B cell (primary cell): ENCODE measurements at regions not wholly inside any gene's neighbourhood (a gene's known extent, or its start where the extent isn't known, plus 50 kb on each side); places are given as distances from the start of the nearest gene placed in this dataset.

ENCODE experiments used
- ATAC-seq: fragments of 200-7000 bp; cut with Tn5 transposase; one replicate; pipeline ENCODE4 v1.10.0; 2021; ENCODE audit warnings: low read depth, mild to moderate bottlenecking, moderate number of reproducible peaks, moderate library complexity
- CTCF ChIA-PET: fragments of 350-600 bp; sonication (Branson Sonifier 250); formaldehyde crosslinking; loops from one replicate; lab custom pipeline; 2021; ENCODE audit warnings: antibody characterized with exemption, inconsistent platforms; lab: Charles Lee
- POLR2A ChIA-PET: fragments of 350-600 bp; sonication (Branson Sonifier 250); formaldehyde crosslinking; loops from one replicate; lab custom pipeline; 2021; ENCODE audit warnings: antibody characterized with exemption; lab: Charles Lee
- DNase-seq: peaks from one replicate; pipeline ENCODE4 v3.0.0; 2013
- H2AFZ ChIP-seq: 2 replicates; pipeline ENCODE4 v1.6.1; 2012; ENCODE audit warnings: mild to moderate bottlenecking, low read depth, low read length; ENCODE audit not compliant: insufficient read depth, poor library complexity, severe bottlenecking
- H3K27ac ChIP-seq, 2 donors: 1 replicate in 1 of 2; 2 replicates in 1 of 2; pipeline ENCODE4 v1.5.1; 2012 to 2013; ENCODE audit warnings: low read length in 2 of 2, mild to moderate bottlenecking in 2 of 2, moderate library complexity in 1 of 2
- H3K27me3 ChIP-seq, 4 experiments: fragments of 200-600 bp in 1 of 4; sonication (generic) in 1 of 4; replicated peaks in 1 of 4; 1 replicate in 2 of 4; 2 replicates in 2 of 4; pipeline versions ENCODE4 v1.6.1 to v1.7.0; 2013 to 2016; ENCODE audit warnings: low read length in 3 of 4, mild to moderate bottlenecking in 2 of 4, mixed read lengths in 1 of 4, moderate library complexity in 1 of 4; ENCODE audit not compliant: insufficient read depth in 4 of 4, control insufficient read depth in 3 of 4; ENCODE audit errors: control extremely low read depth in 1 of 4
- H3K36me3 ChIP-seq, 2 experiments: replicated peaks in 1 of 2; 1 replicate in 1 of 2; 2 replicates in 1 of 2; pipeline versions ENCODE4 v1.6.1 to v1.7.1; 2013; ENCODE audit warnings: low read length in 1 of 2; ENCODE audit not compliant: insufficient read depth in 2 of 2, control insufficient read depth in 1 of 2; ENCODE audit errors: control extremely low read depth in 1 of 2, extremely low read depth in 1 of 2
- H3K4me1 ChIP-seq, 2 donors: fragments of 200-600 bp in 1 of 2; sonication (generic) in 1 of 2; 1 replicate in 1 of 2; 2 replicates in 1 of 2; pipeline versions ENCODE4 v1.5.1 to v1.6.1; 2013 to 2017; ENCODE audit warnings: low read length in 2 of 2; ENCODE audit not compliant: control insufficient read depth in 2 of 2, insufficient read depth in 2 of 2
- H3K4me2 ChIP-seq: replicated peaks from 2 replicates; pipeline ENCODE3; 2012; ENCODE audit warnings: mild to moderate bottlenecking, low read depth, low read length; ENCODE audit not compliant: poor library complexity, severe bottlenecking
- H3K4me3 ChIP-seq, 5 experiments: fragments of 200-600 bp in 1 of 5; sonication (generic) in 1 of 5; 1 replicate in 3 of 5; 2 replicates in 2 of 5; pipeline versions ENCODE4 v1.5.1 to v1.7.0; 2011 to 2016; ENCODE audit warnings: low read length in 4 of 5, mild to moderate bottlenecking in 4 of 5, low read depth in 2 of 5, control low read depth in 1 of 5, moderate library complexity in 1 of 5; ENCODE audit not compliant: insufficient read depth in 1 of 5; ENCODE audit errors: control extremely low read depth in 1 of 5, extremely low read depth in 1 of 5
- H3K79me2 ChIP-seq: fragments of 200-600 bp; sonication (generic); one replicate; pipeline ENCODE4 v1.6.0; 2016; ENCODE audit warnings: low read length; ENCODE audit not compliant: control insufficient read depth, insufficient read depth
- H3K9ac ChIP-seq: fragments of 200-600 bp; sonication (generic); 2 replicates; pipeline ENCODE4 v1.6.1; 2017; ENCODE audit warnings: mild to moderate bottlenecking, low read length, moderate library complexity
- H3K9me3 ChIP-seq, 3 donors: one replicate each; pipeline versions ENCODE4 v1.6.1 to v1.7.1; 2013; ENCODE audit warnings: low read length in 2 of 3; ENCODE audit not compliant: control insufficient read depth in 2 of 3, insufficient read depth in 1 of 3; ENCODE audit errors: control extremely low read depth in 1 of 3
- H4K20me1 ChIP-seq: 2 replicates; pipeline ENCODE4 v1.6.0; 2012; ENCODE audit warnings: mild to moderate bottlenecking, low read length; ENCODE audit not compliant: insufficient read depth, control insufficient read depth, poor library complexity, severe bottlenecking
- H3K27ac Mint-ChIP-seq: one replicate; pipeline ENCODE4 v1.8.0; 2021; ENCODE audit warnings: mixed read lengths
- H3K27me3 Mint-ChIP-seq: one replicate; pipeline ENCODE4 v1.8.0; 2021; ENCODE audit warnings: mixed read lengths
- H3K4me1 Mint-ChIP-seq: one replicate; pipeline ENCODE4 v1.8.0; 2021; ENCODE audit warnings: mixed read lengths
- H3K4me3 Mint-ChIP-seq: one replicate; pipeline ENCODE4 v1.8.0; 2021; ENCODE audit warnings: mixed read lengths
- H3K9me3 Mint-ChIP-seq: one replicate; pipeline ENCODE4 v1.8.0; 2022; ENCODE audit warnings: mixed read lengths; ENCODE audit not compliant: insufficient read depth
- CTCF ChIP-seq: fragments of 200-600 bp; IDR thresholded peaks from one replicate; pipeline ENCODE4 v1.8.0; 2022; ENCODE audit warnings: antibody characterized with exemption, mild to moderate bottlenecking
- EZH2 ChIP-seq: IDR thresholded peaks from 2 replicates; pipeline ENCODE4 v1.6.1; 2012; ENCODE audit warnings: borderline replicate concordance, low read depth, mild to moderate bottlenecking, moderate library complexity, low read length; ENCODE audit not compliant: insufficient read depth, poor library complexity, severe bottlenecking
- WGBS: methylation state at CpG from one replicate; pipeline ENCODE4 v1.1.5; 2013; ENCODE audit warnings: missing lambda C conversion rate; ENCODE audit not compliant: insufficient coverage; 5-methylcytosine and 5-hydroxymethylcytosine counted together
- intact Hi-C: fragments of 100-400 bp; cut with micrococcal nuclease; formaldehyde crosslinking; loops from one replicate; pipeline ENCODE4 v1.10.0; 2022

- intact Hi-C loops: no loop called here
- no peak for ATAC-seq
These were observed 76.6 kb upstream of the ZNF516 start for GRCh38 chr18:76571689-76572088.

DNA sequence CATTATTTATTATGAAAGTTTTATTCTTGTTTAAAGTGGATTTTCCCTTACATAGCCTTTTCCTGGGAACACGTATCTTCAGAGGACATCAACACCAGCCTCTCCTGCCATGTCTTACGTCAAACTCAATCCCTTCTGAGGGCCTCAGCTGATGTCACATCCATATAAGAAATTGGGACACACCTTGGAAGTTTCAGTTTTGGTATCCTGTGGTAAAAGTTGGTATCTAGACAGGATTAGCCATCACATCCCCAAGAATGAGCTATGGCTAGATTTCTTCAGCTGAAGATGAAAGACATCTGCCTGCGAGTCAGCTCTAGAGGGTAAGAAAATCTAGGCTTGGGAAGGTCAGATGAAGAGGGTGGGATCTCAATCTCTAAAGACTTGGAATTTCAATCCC lies 75.8 kb upstream of the ZNF516 start:
- no peaks in the 10 kb centered on the region for H3K27me3 ChIP-seq
- ChIA-PET CTCF (no interaction called here), POLR2A (no interaction called here)
- DNase-seq: no peak
- H3K36me3 ChIP-seq: no peaks in the 10 kb centered on the region
- H3K27ac Mint-ChIP-seq: no peak overlapping the region
- no peak for TF ChIP-seq CTCF
- TF ChIP-seq EZH2: no peak
- ATAC-seq: no peak
- no peak overlapping the region for H3K4me3 Mint-ChIP-seq
- no peak overlapping the region for H2AFZ ChIP-seq
- H3K4me1 Mint-ChIP-seq: no peaks in the 10 kb centered on the region
- H4K20me1 ChIP-seq: no peaks in the 10 kb centered on the region
- peaks cover 26% of the 10 kb centered on the region for H3K27me3 Mint-ChIP-seq
- H3K27ac ChIP-seq: no peak overlapping the region
- intact Hi-C loops: no loop called here
- H3K4me2 ChIP-seq: no peak overlapping the region
- no peak overlapping the region for H3K4me3 ChIP-seq
- WGBS: 100% methylated on average over 1 of the region's 3 CpGs
- H3K9ac ChIP-seq: no peak overlapping the region
- no peaks in the 10 kb centered on the region for H3K79me2 ChIP-seq
- H3K9me3 ChIP-seq: peaks cover 0 to 5% (median 0%) of the 10 kb centered on the region in 3 donors
- no peaks in the 10 kb centered on the region for H3K4me1 ChIP-seq
- H3K9me3 Mint-ChIP-seq: no peaks in the 10 kb centered on the region

More at GRCh38 chr18:76571689-76572088, 76.6 kb upstream of the ZNF516 start:
- Histone ChIP-seq H3K27ac (no peak overlapping the region), H3K9ac (no peak overlapping the region), H3K9me3 (peaks cover 0 to 1% (median 0%) of the 10 kb centered on the region in 3 donors), H3K36me3 (no peaks in the 10 kb centered on the region), H4K20me1 (no peaks in the 10 kb centered on the region), H3K27me3 (no peaks in the 10 kb centered on the region), H3K4me2 (no peak overlapping the region), H3K4me1 (no peaks in the 10 kb centered on the region), H3K4me3 (no peak overlapping the region), H2AFZ (no peak overlapping the region), H3K79me2 (no peaks in the 10 kb centered on the region)
- H3K9me3 Mint-ChIP-seq: no peaks in the 10 kb centered on the region
- no peak overlapping the region for H3K4me3 Mint-ChIP-seq
- no peaks in the 10 kb centered on the region for H3K4me1 Mint-ChIP-seq
- no peak for DNase-seq
- no peak for TF ChIP-seq EZH2
- no peak for TF ChIP-seq CTCF
- CTCF ChIA-PET: no interaction called here
- no CpG with 5 or more reads among the region's 3 CpGs for whole genome bisulfite sequencing
- H3K27ac Mint-ChIP-seq: no peak overlapping the region
- POLR2A ChIA-PET: no interaction called here
- H3K27me3 Mint-ChIP-seq: peaks cover 28% of the 10 kb centered on the region
